UCSD-AML1 (cell line): ENCODE measurements at regions not wholly inside any gene's neighbourhood (a gene's known extent, or its start where the extent isn't known, plus 50 kb on each side); places are given as distances from the start of the nearest gene placed in this dataset.
A peak's percentile ranks its signal among the peaks of the same experiment; 100 is the strongest.

Source experiments
- DNase-seq: peaks from one replicate; lab custom pipeline; 2025; ENCODE audit not compliant: unreplicated experiment; lab: John Stamatoyannopoulos, UW

DNA sequence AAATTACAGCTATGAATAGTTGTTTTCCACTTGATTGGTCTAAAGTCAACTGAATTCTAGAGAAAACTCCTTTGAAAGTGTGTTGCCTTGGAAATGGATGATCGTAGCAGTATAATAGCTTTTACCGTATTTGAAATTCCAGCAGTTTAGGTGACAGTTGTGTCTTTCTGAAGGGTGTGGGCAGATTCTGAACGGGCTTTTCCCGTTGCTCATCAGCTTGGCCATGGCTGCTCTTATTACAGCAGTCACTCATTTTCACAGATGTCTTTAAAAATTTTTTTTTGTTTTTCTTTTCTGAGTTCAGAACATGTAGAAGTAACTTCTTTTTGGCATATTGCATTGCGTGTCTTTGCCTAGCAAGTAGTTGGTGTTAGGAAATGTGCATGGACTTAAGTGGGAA is 69.6 kb upstream of the SLC4A4 start:
- DNase-seq, result no peak

DNA sequence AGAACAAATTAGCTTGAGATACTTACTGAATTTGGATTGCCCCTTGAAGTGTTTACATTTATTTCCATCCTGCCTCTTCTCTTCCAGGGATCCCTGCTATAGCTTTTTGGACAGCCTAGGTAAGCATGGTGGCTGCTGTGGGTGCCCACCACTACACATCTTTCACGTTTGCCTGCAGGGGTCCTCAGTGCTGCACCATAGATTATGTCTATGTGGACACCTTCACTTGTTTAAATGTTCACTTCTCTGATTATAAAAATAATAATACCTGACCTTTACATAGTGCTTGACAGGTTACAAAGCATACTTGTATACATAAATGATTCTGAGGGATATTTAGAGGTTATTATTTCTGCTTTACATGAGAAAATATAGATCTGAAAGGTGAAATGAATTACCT is 67.9 kb upstream of the SLC4A4 start:
- peak; percentile 34 for DNase-seq

DNA sequence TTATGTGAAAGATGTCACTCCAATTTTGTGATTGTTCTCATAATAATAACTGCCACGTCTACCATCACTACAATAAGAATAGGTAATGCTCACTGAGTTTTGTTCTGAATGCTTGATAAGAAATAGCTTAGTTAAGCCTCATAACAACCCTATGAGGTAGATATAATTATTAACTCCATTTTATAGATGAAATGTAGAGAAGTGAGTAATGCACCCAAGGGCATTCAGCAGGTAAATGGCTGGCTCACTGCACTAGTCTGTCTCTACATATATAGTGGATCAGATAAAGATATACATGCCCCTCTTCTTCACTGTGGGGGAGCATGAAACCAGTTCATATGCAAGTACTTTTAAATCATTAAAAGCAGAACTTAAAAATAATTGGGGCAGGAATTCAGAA is 65.8 kb upstream of the SLC4A4 start:
- no peak for DNase-seq

DNA sequence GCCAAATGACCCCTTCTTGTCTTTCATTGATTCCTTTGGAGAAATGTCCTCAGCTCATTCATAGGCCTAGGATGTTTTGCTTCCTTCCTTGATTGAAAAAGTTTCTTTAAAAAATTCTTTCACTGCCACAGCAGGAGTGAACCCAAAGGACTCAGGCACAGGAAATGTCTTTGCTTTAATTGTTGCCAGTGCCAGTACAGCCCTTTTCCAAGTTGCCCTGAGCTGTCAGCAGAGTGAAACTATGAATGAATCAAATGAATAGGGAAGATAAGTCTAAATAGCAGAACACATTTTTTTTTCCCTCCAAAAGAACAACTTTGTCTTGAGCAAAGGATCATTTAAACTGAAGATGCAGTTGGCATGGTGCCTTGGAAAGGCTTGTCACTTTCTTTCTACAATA is 63.8 kb upstream of the SLC4A4 start:
- no peak for DNase-seq

DNA sequence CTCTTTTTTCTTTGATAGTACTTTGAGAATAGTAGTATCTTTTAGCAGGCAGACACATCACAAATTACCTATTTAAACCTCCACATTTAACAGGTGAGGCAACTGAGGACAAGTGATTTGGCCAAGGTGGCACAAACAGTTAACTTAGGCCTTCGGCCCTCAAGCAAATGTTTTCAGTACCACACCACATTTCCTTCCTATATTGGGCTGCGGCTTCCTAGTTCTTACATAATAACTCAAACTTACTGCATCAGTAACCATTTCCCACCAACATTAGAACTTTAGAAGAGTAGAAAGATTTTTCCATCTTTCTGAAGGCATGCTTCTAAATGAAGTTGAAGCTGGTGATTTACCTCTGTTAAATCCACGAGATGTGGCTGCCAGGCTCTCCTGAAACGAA is 63.2 kb upstream of the SLC4A4 start:
- DNase-seq, result no peak

DNA sequence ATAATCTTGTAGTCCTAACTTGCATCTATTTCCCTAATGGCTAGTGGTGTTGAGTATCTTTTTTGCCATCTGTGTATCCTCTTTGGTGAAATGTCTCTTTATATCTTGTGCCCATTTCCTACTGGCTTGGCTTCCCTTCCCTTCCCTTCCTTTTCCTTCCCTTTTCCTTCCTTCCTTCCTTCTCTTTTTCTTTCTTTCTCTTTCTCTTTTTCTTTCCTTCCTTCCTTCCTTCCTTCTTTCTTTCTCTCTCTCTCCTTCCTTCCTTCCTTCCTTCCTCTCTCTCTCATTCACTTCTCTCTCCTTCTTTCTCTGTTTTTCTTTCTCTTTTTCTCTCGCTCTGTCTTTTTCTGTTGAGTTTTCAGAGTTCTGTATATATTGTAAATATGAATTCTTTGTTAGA is 61.5 kb upstream of the SLC4A4 start:
- DNase-seq, result no peak

DNA sequence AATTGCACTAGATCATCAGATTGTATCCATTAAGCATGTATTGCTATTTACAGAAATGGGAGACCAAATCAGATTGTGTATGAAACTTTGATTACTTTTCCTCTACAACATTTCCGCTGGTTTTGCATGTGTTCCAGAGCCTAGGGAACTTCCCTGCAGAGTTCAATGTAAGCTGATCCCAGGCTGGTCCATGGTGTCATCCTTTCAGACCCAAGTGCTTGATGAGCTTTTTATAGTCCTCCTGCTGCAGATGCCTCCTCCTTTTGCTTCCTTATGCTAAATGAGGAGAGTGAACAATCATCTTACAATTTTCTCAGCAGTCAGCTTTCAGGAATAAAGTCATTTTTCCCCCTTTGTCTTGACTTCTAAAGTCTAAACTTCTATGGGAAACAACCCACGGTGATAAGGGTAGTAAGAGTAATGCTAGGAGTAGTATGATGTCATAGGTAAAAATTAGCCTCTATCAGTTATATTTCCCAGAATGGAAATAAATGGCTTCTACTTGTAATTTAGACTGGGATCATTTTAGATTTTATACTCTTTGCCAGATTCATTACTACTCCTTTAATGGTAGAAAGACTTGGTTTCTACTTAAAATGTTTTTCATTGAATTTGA is 55.1 kb upstream of the SLC4A4 start:
- DNase-seq, result no peak

DNA sequence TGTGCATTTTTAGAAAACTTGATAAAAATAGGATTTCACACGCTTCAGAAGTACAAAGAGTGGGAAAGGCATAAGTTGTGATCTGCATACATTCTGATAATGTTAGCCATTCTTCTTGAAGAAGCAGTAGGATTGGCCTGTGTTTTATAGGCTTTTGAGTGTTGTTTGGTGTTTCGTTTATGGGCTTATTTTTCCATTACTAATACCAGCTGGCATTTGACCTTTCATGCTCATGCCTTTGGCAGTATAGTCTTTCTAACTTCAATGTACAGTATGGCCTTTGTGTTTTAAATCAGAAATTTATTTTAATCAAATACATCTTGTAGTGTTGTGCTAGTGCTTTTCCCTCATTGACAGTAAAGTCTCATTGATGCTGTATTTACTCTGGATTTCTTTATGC is 51.5 kb upstream of the SLC4A4 start:
- DNase-seq, result no peak

DNA sequence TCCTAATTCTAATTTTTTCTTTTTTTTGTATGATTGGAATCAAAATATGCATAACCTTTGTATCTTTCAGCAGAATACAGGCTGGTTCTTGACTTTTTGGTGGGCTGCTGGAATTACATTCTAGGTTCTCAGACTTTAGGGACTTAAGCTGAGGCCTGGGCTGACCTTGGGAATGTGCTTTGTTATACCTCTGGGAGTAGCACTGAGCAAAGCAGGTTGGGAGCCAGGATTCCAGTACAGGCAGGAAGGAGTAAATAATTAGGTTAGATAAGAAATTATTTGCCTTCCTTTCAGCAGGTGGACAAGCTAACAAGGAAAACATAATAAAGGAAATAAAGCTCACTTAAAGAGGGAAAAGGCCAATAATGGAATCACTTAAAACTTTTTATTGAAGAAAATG is 49.9 kb upstream of the SLC4A4 start:
- no peak for DNase-seq
